ENCODE measurements at regions not wholly inside any gene's neighbourhood (a gene's known extent, or its start where the extent isn't known, plus 50 kb on each side); places are given as distances from the start of the nearest gene placed in this dataset.

GRCh38 chr9:134560206-134560605, 81.4 kb upstream of the COL5A1 start:
- no peak overlapping the region for H3K27ac ChIP-seq
- H3K4me1 ChIP-seq = peaks cover 0 to under 1% (median 0%) of the 10 kb centered on the region in 12 donors
- no peak overlapping the region for H3K4me3 ChIP-seq
- no peaks in the 10 kb centered on the region for H3K36me3 ChIP-seq
- TF ChIP-seq CTCF (IDR thresholded peaks at IDR 0.05) = no peak
- no peak for TF ChIP-seq POLR2A (IDR thresholded peaks at IDR 0.05)
- H3K9me3 ChIP-seq = peaks cover 0 to 12% (median 0%) of the 10 kb centered on the region in 12 donors
- ATAC-seq (no peak), DNase-seq (no peak)
- 84 to 91% (median 88%) methylated on average over 5 of the region's 5 CpGs for WGBS, 4 donors
- intact Hi-C loops (cut with DNase I) = no loop called here
- H3K27me3 ChIP-seq = peaks cover 0 to 4% (median 0%) of the 10 kb centered on the region in 9 donors

GRCh38 chr9:134560654-134561053, 80.9 kb upstream of the COL5A1 start:
- H3K4me1 ChIP-seq = no peaks in the 10 kb centered on the region
- no peaks in the 10 kb centered on the region for H3K36me3 ChIP-seq
- DNase-seq (no peak), ATAC-seq (no peak)
- TF ChIP-seq CTCF (IDR thresholded peaks at IDR 0.05) (no peak), POLR2A (IDR thresholded peaks at IDR 0.05) (no peak)
- H3K27me3 ChIP-seq = peaks cover 0 to 4% (median 0%) of the 10 kb centered on the region in 9 donors
- no peak overlapping the region for H3K27ac ChIP-seq
- no peak overlapping the region for H3K4me3 ChIP-seq
- H3K9me3 ChIP-seq = peaks cover 0 to 16% (median 0%) of the 10 kb centered on the region in 12 donors
- intact Hi-C loops (cut with DNase I) = no loop called here
- 51 to 67% (median 61%) methylated on average over 10 of the region's 10 CpGs for WGBS, 4 donors

- peaks cover 0 to 26% (median 1%) of the 10 kb centered on the region in 12 donors for H3K9me3 ChIP-seq
- no peak overlapping the region for H3K27ac ChIP-seq
- intact Hi-C loops (cut with DNase I) = no loop called here
- H3K4me3 ChIP-seq = no peak overlapping the region
- no peaks in the 10 kb centered on the region for H3K4me1 ChIP-seq
- DNase-seq (peak in 1 of 5 donors; percentile 27), ATAC-seq (no peak)
- H3K27me3 ChIP-seq = peaks cover 0 to 4% (median 0%) of the 10 kb centered on the region in 9 donors
- H3K36me3 ChIP-seq = no peaks in the 10 kb centered on the region
- WGBS, 4 donors = 90 to 93% (median 91%) methylated on average over 12 of the region's 12 CpGs
- TF ChIP-seq POLR2A (IDR thresholded peaks at IDR 0.05) (no peak), CTCF (IDR thresholded peaks at IDR 0.05) (no peak)
Observed at GRCh38 chr9:134561427-134562145, 80.0 kb upstream of the COL5A1 start.

GRCh38 chr9:134562146-134562849, 79.3 kb upstream of the COL5A1 start:
- DNase-seq (no peak), ATAC-seq (no peak)
- TF ChIP-seq POLR2A (IDR thresholded peaks at IDR 0.05) (no peak), CTCF (IDR thresholded peaks at IDR 0.05) (no peak)
- H3K4me3 ChIP-seq = no peak overlapping the region
- peaks cover 0 to 4% (median 0%) of the 10 kb centered on the region in 9 donors for H3K27me3 ChIP-seq
- H3K4me1 ChIP-seq = no peaks in the 10 kb centered on the region
- H3K9me3 ChIP-seq = peaks cover 0 to 33% (median 5%) of the 10 kb centered on the region in 12 donors
- intact Hi-C loops (cut with DNase I) = no loop called here
- 84 to 87% (median 85%) methylated on average over 5 of the region's 5 CpGs for WGBS, 4 donors
- no peak overlapping the region for H3K27ac ChIP-seq
- H3K36me3 ChIP-seq = no peaks in the 10 kb centered on the region

Data from heart left ventricle (tissue), 16 donors.